SK-N-SH treated with all-trans-retinoic acid at 6 μM for 48 hours (cell line): ENCODE measurements at regions not wholly inside any gene's neighbourhood (a gene's known extent, or its start where the extent isn't known, plus 50 kb on each side); places are given as distances from the start of the nearest gene placed in this dataset.

Experiments used
- ATAC-seq: fragments of 200-7000 bp; cut with Tn5 transposase; 3 replicates; pipeline ENCODE4 v1.9.1; 2020; ENCODE audit warnings: mild to moderate bottlenecking, moderate library complexity
- ARNTL ChIP-seq: fragments of 450-650 bp; formaldehyde crosslinking; IDR thresholded peaks from 2 replicates; pipeline ENCODE4 v1.5.0; 2020; ENCODE audit warnings: low read depth, mild to moderate bottlenecking, moderate library complexity, borderline replicate concordance
- BACH2 ChIP-seq: fragments of 250-450 bp; sonication (Bioruptor Pico); IDR thresholded peaks from 2 replicates; pipeline ENCODE4 v1.9.0; 2021; ENCODE audit warnings: mild to moderate bottlenecking, borderline replicate concordance
- CREB5 ChIP-seq: fragments of 250-450 bp; sonication (Bioruptor Pico); IDR thresholded peaks from 2 replicates; pipeline ENCODE4 v1.5.1; 2020; ENCODE audit warnings: low read depth, mild to moderate bottlenecking, moderate library complexity
- CSDC2 ChIP-seq: fragments of 250-450 bp; sonication (Bioruptor Pico); IDR thresholded peaks from 2 replicates; pipeline ENCODE4 v1.5.0; 2020; ENCODE audit warnings: mild to moderate bottlenecking, moderate library complexity
- CSRNP3 ChIP-seq: fragments of 250-450 bp; sonication (Bioruptor Pico); IDR thresholded peaks from 2 replicates; pipeline ENCODE4 v1.5.1; 2021; ENCODE audit warnings: mild to moderate bottlenecking, moderate library complexity
- ESRRG ChIP-seq: fragments of 250-450 bp; sonication (Bioruptor Pico); IDR thresholded peaks from 2 replicates; pipeline ENCODE4 v1.6.1; 2021; ENCODE audit warnings: mild to moderate bottlenecking
- GLIS3 ChIP-seq: fragments of 250-450 bp; sonication (Bioruptor Pico); IDR thresholded peaks from 2 replicates; pipeline ENCODE4 v1.5.0; 2020; ENCODE audit warnings: mild to moderate bottlenecking, moderate library complexity
- OSR1 ChIP-seq: fragments of 250-450 bp; sonication (Bioruptor Pico); IDR thresholded peaks from 2 replicates; pipeline ENCODE4 v1.8.0; 2022; ENCODE audit warnings: moderate library complexity, mild to moderate bottlenecking, inconsistent platforms
- PATZ1 ChIP-seq: fragments of 250-450 bp; sonication (Bioruptor Pico); IDR thresholded peaks from 2 replicates; pipeline ENCODE4 v1.8.0; 2020; ENCODE audit warnings: mild to moderate bottlenecking, moderate library complexity, borderline replicate concordance
- POU6F1 ChIP-seq: fragments of 250-450 bp; sonication (Bioruptor Pico); IDR thresholded peaks from 2 replicates; pipeline ENCODE4 v1.8.0; 2021; ENCODE audit warnings: low read depth, mild to moderate bottlenecking, moderate library complexity, borderline replicate concordance
- PPARA ChIP-seq: fragments of 250-450 bp; sonication (Bioruptor Pico); IDR thresholded peaks from 2 replicates; pipeline ENCODE4 v1.5.0; 2020; ENCODE audit warnings: mild to moderate bottlenecking, borderline replicate concordance
- RARB ChIP-seq: fragments of 250-450 bp; sonication (Bioruptor Pico); IDR thresholded peaks from 2 replicates; pipeline ENCODE4 v1.8.0; 2021; ENCODE audit warnings: mild to moderate bottlenecking, moderate library complexity
- SNAI2 ChIP-seq: fragments of 250-450 bp; sonication (Bioruptor Pico); IDR thresholded peaks from 2 replicates; pipeline ENCODE4 v1.5.0; 2020; ENCODE audit warnings: mild to moderate bottlenecking, moderate library complexity
- TCF4 ChIP-seq: fragments of 250-450 bp; sonication (Bioruptor Pico); IDR thresholded peaks from 2 replicates; pipeline ENCODE4 v1.8.0; 2021; ENCODE audit warnings: mild to moderate bottlenecking, moderate library complexity, borderline replicate concordance
- TOX ChIP-seq: fragments of 250-450 bp; sonication (Bioruptor Pico); IDR thresholded peaks from 2 replicates; pipeline ENCODE4 v1.8.0; 2021; ENCODE audit warnings: mild to moderate bottlenecking, moderate library complexity, borderline replicate concordance
- TSHZ2 ChIP-seq: fragments of 250-450 bp; sonication (Bioruptor Pico); IDR thresholded peaks from 2 replicates; pipeline ENCODE4 v1.5.0; 2020; ENCODE audit warnings: mild to moderate bottlenecking, moderate library complexity
- ZC3H10 ChIP-seq: fragments of 250-450 bp; sonication (Bioruptor Pico); IDR thresholded peaks from 2 replicates; pipeline ENCODE4 v1.5.1; 2021; ENCODE audit warnings: mild to moderate bottlenecking, moderate library complexity
- ZFP3 ChIP-seq: fragments of 250-450 bp; sonication (Bioruptor Pico); IDR thresholded peaks from 2 replicates; pipeline ENCODE4 v1.5.0; 2020; ENCODE audit warnings: mild to moderate bottlenecking, moderate library complexity
- ZNF565 ChIP-seq: fragments of 450-650 bp; formaldehyde crosslinking; conservative IDR thresholded peaks from 2 replicates; pipeline ENCODE4 v1.5.0; 2020; ENCODE audit warnings: low read depth, mild to moderate bottlenecking, moderate library complexity
- ZNF70 ChIP-seq: fragments of 450-650 bp; formaldehyde crosslinking; IDR thresholded peaks from 2 replicates; pipeline ENCODE4 v1.5.0; 2020; ENCODE audit warnings: mild to moderate bottlenecking, moderate library complexity
- ZNF8 ChIP-seq: fragments of 450-650 bp; formaldehyde crosslinking; IDR thresholded peaks from 2 replicates; pipeline ENCODE4 v1.5.0; 2020; ENCODE audit warnings: mild to moderate bottlenecking, moderate library complexity

- TF ChIP-seq GLIS3 (CRISPR knock-in tag) (no peak), PATZ1 (CRISPR knock-in tag) (no peak), ZNF565 (CRISPR knock-in tag) (no peak), CSDC2 (no peak), TOX (CRISPR knock-in tag) (no peak), ZFP3 (CRISPR knock-in tag) (no peak), BACH2 (CRISPR knock-in tag) (no peak), ARNTL (no peak), POU6F1 (CRISPR knock-in tag) (no peak), TCF4 (CRISPR knock-in tag) (no peak), ESRRG (CRISPR knock-in tag) (no peak), ZNF70 (CRISPR knock-in tag) (no peak), SNAI2 (CRISPR knock-in tag) (no peak), RARB (CRISPR knock-in tag) (no peak), TSHZ2 (CRISPR knock-in tag) (no peak), ZNF8 (CRISPR knock-in tag) (no peak), CSRNP3 (no peak), ZC3H10 (CRISPR knock-in tag) (no peak), CREB5 (CRISPR knock-in tag) (no peak)
- no peak for ATAC-seq
Measured at GRCh38 chr1:5291889-5292288, 637.5 kb downstream of the AJAP1 start.

- no peak for ATAC-seq
- no peak for TF ChIP-seq PPARA
- TF ChIP-seq ARNTL, result no peak
- no peak for TF ChIP-seq BACH2 (CRISPR knock-in tag)
- no peak for TF ChIP-seq PATZ1 (CRISPR knock-in tag)
- no peak for TF ChIP-seq CREB5 (CRISPR knock-in tag)
- TF ChIP-seq CSDC2, result no peak
- no peak for TF ChIP-seq GLIS3 (CRISPR knock-in tag)
- TF ChIP-seq ZFP3 (CRISPR knock-in tag), result no peak
- TF ChIP-seq ZC3H10 (CRISPR knock-in tag), result no peak
- TF ChIP-seq ESRRG (CRISPR knock-in tag), result no peak
- no peak for TF ChIP-seq OSR1 (CRISPR knock-in tag)
- no peak for TF ChIP-seq TCF4 (CRISPR knock-in tag)
- no peak for TF ChIP-seq CSRNP3
- TF ChIP-seq SNAI2 (CRISPR knock-in tag), result no peak
- TF ChIP-seq ZNF8 (CRISPR knock-in tag), result no peak
- TF ChIP-seq ZNF70 (CRISPR knock-in tag), result no peak
Measured at GRCh38 chr1:5287178-5288150, 633.1 kb downstream of the AJAP1 start.
